HG03565 (cell line): ENCODE measurements at regions not wholly inside any gene's neighbourhood (a gene's known extent, or its start where the extent isn't known, plus 50 kb on each side); places are given as distances from the start of the nearest gene placed in this dataset.

Experiments used
- ATAC-seq: cut with Tn5 transposase; IDR thresholded peaks from one replicate; pipeline ENCODE4 v1.9.1; 2021; ENCODE audit warnings: mild to moderate bottlenecking, moderate library complexity; ENCODE audit not compliant: unreplicated experiment

GRCh38 chr2:221641181-221641871, 69.2 kb upstream of the EPHA4 start:
- ATAC-seq: no peak

DNA sequence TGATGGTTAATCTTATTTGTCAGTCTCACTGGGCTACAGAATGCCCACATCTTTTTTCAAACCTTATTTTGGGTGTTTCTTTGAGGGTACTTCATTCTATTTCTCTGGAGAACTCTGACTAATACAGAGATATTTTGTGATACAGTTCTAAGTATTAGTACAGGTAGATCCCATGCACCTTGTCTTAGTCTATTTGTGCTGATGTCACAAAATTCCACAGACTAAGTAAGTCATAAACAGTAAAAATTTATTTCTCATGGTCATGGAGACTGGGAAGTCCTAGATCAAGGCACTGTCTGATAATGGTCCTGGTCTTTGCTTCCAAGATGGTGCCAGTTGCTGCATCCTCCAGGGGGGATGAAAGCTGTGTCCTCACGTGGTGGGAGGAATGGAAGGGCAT, 68.6 kb upstream of the EPHA4 start:
- no peak for ATAC-seq

DNA sequence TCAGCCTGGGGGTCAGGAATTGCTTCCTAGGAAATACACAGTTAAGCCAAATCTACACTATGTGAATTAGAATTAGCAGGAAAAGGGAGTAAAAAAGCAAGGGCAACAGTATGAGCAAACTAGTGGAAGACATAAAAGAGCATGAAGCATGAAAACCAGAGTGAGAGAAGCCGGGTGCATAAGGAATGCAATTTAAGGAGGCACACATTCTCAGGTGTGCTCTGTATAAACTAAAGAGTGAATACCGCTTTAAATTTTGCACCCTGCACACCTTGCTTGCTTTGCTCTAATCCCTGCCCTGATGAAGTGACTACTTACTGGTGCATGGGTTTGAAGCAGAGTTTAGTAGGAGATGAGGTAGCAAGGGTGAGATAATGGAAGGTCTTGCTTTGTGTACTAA, 65.7 kb upstream of the EPHA4 start:
- ATAC-seq: no peak

GRCh38 chr2:221635949-221636348, 63.8 kb upstream of the EPHA4 start:
- no peak for ATAC-seq

GRCh38 chr2:221629468-221629867, 57.4 kb upstream of the EPHA4 start:
- ATAC-seq: no peak

DNA sequence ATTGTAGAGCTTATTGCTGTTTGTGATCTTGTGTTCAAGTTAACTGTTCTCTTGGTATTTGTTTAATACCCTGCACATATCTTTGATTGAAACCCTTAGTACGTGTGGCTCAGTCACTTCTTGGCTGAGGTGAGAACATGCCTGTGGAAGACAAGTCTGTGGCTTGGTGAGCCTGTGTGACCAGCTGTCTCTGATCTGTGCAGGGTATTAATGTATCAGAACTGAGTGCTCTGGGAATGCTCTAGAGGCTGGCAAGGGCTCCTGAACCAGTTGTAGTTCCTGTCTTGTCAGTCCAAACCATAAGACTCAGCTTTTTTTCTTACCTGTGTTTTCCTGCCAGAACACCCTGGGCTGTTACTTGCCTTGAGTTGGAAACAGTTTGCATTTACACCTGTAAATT, 52.4 kb upstream of the EPHA4 start:
- no peak for ATAC-seq
